Activated naive CD4-positive, alpha-beta T cell treated with anti-CD3 and anti-CD28 coated beads, Interleukin-2, amount 50 U/mL, for 16 hours (primary cell): ENCODE measurements at regions not wholly inside any gene's neighbourhood (a gene's known extent, or its start where the extent isn't known, plus 50 kb on each side); places are given as distances from the start of the nearest gene placed in this dataset.
"Not testable (repeated sequence)": the region's sequence is repeated elsewhere in the genome, so short reads cannot be mapped to it uniquely, and the experiment has no call there.

Experiments used
- DNase-seq: peaks from one replicate; pipeline ENCODE4 v3.0.0-alpha.2; 2020

DNA sequence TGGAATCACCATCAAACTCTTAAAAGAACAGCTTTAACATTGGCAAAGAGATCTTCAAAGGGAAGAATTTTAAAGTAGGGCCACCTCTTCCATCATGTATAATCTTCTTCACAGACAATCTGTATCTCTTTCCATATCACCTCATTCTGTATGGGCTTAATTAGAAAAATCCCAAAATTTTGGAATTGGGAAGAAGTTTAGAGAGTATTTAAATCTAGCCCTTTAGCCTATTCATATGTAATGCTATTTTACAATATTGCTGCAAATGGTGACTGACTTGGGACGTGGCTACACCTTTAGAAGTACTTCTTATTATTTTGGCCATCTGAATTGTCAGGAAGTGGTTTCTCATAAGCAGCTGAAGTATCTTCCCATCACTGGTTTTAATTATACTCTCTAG lies 474.3 kb downstream of the RFPL4B start:
- no peak for DNase-seq

DNA sequence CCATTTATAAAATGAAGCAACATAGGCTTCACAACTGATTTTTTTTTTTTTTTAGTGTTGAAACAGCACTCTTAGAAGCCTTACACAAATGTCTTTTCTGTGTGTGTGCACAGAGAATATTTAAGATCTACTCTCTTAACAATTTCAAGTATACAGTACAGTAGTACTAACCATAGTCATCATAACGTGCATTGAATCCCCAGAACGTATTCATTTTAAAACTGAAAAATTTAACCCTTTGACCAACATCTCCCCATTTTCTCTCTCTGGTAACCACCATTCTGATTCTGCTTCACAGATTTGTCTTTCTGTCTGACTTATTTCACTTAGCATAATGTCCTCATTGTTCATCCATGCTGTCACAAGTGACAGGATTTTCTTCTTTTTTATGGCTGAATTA lies 475.6 kb downstream of the RFPL4B start:
- DNase-seq, result no peak

DNA sequence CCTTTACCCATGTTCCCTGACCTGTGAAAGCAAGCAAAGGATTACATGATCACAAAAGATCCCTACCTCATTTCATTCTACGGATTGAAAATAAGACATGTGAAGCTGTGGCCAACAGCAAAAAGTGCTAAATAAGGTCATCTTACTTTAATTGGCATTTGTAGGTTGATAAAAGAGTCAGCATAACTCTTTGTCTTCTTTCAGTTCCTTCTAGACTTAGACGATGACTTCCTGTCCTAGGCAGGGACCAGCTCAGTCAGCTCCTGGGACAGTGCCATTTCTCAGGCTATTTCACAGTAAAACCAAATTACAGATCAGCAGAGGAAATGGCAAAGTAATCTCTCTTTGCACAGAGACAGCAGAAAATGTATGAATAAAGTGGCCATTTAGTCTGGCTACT lies 480.7 kb downstream of the RFPL4B start:
- no peak for DNase-seq

DNA sequence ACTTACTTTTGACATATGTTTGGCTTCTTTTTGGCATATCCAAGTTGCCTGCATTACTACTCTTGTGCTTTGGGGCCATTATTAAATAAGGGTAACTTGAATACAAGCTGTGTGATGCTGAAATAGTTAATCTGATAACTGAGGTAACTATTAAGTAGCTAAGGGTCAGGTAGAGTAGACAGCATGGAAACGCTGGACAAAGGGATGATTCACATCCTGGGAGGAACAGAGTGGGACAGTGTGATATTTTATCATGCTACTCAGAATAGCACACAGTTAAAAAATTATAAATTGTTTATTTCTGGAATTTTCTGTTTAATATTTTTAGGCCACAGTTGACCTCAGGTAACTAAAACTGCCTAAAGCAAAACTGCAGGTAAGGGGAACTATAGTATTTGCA lies 483.9 kb downstream of the RFPL4B start:
- DNase-seq, result no peak

- no peak for DNase-seq
These were observed 486.5 kb downstream of the RFPL4B start for GRCh38 chr6:112833581-112834131.

DNA sequence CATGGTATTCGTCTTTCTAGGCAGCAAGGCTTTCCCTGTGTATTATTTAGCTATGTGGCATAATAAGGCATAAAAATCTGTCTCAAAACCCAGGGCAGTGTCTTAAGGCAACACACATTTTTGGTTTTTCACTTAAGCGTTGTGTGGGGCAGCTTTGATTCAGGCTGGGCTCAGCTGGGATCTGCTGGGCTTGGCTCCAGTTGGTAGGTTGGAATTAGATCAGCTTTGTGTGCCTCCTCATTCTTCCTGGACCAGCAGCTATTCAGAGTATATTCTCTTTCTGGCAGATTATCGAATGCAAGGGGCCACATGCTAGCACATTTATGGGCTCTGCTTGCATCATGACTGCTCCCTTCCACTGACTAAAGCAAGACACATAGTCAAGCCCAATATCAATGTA lies 487.9 kb downstream of the RFPL4B start:
- DNase-seq, result no peak

DNA sequence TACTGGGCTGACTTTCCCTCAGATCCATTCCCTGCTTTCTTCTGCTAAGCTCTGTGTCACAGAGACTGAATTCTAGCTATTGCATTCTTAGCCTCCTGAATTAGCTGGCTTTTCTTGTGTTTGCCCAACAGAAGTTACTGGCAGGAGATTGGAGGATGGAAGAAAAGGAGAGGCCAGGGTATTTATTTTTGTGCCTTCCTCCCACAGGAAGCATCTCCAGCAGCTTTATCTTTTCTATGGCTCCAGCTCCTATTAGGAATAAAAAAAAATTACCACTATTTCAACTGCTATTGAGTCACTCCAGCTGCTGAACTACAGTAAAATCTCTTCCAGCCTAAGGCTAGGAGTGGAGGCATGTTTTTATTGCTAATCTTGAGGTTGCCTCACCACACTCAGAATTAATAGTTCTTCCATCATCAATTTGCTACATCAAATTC lies 492.4 kb downstream of the RFPL4B start:
- DNase-seq, result no peak

DNA sequence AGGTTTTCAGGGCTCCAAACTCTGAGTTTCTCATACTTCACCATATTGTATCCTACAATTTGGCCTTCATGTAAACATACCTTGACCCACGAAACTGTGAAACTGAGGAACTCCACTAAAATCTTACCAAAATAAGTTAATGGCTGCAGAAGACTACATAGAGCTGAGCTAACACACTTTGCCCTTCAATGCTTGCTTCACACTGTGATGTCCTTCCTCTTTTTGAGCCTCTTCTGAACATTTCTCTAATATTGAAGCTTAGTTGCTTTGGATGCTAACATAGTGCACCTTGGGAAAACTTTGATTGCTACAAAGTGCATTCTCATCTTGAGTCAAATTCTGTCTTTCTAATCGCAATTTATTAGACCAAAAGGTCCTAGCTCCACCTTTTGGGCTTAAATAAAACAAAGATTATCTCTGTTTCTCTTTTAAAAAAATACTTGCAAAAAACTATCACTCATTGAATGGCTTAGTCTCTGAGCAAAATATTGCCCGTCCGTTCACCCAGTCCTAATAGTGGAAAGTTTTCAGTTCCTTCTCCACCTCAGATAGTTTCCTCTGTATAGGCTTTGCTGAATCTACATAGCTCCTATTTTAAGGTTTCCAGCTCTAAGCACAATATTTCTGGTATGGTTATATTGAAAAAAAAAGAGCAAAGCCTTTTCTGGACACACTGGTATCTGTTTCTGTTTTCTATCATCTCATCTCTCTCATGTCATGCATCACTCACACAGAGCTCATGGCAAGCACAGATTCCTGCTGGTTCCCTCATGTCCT lies 494.6 kb downstream of the RFPL4B start:
- no peak for DNase-seq

GRCh38 chr6:112842330-112842685 lies 495.2 kb downstream of the RFPL4B start:
- DNase-seq, result no peak

GRCh38 chr6:112846681-112847080 lies 499.6 kb downstream of the RFPL4B start:
- DNase-seq, result no peak

DNA sequence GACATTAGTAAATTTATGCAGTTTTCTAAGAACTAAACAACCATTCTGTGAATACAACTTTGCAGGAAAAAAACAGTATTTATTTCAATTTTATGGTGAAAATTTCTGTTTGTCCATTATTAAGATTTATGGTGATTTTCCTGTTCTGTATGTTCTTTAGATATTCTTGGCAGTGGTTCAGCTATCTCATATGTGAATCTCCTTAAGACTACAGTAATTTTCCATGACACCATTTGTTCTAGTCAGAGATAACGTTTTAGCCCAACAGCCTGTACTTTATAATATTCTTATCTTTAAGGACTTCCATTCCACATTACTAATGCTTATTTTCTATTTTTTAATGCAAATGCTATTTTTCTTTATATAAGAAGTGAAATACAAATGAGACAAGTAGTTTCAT lies 504.0 kb downstream of the RFPL4B start:
- no peak for DNase-seq

DNA sequence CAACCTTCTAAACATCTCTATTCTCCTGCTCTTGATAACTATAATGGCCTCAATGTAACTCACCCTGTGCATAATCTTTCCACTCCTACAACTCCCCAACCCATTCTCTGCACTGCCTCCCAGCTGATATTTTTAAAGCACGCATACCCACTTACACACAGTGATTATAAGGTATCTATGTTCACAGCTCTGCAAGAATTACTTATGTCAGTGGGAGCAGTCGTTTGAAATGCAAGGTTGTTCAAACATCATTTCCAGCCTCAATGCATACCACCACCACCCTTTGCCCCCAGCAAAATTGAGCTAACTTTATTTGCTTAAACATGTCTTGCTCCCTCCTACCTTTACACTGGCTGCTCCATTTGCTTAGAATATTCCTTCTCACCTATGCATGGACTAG lies 506.0 kb downstream of the RFPL4B start:
- no peak for DNase-seq

DNA sequence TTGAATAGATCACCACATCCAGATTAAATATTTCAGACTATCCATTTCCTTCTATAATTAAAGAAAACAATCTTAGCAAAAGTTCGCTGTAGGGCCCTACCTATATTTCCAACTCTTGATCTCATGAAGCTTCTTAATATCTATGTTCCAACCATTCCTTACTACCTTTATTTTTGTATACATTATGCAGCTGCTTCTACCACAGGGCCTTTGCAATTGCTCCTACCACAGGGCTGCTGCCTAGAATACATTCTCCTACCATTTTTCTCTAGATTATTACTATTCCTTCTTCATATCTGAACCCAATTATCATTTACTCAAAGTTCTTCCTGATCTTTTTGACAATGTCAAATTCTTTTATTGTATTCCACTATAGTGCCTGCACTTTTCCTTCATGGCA lies 516.6 kb downstream of the RFPL4B start:
- DNase-seq, result no peak

- DNase-seq, result no peak
These were observed 518.0 kb downstream of the RFPL4B start for GRCh38 chr6:112865131-112865530.

DNA sequence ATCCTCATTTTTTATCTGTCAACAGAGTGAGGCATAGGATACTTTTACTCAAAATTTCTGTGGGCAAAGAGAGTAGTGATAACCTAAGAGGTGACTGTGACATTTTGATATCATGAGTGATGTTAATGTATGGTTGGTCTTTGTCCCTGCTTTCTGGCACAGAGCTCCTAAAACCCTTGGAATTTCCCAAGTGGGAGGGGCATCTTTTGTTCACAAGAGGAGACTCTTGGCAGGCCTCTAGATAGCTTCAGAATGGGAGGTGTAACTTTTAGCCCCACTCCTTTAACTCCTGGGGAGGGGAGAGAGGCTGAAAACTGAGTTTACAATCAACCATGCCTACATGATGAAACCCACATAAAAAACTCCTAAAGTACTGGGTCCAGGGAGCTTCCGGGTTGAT lies 527.8 kb downstream of the RFPL4B start:
- DNase-seq, result no peak

DNA sequence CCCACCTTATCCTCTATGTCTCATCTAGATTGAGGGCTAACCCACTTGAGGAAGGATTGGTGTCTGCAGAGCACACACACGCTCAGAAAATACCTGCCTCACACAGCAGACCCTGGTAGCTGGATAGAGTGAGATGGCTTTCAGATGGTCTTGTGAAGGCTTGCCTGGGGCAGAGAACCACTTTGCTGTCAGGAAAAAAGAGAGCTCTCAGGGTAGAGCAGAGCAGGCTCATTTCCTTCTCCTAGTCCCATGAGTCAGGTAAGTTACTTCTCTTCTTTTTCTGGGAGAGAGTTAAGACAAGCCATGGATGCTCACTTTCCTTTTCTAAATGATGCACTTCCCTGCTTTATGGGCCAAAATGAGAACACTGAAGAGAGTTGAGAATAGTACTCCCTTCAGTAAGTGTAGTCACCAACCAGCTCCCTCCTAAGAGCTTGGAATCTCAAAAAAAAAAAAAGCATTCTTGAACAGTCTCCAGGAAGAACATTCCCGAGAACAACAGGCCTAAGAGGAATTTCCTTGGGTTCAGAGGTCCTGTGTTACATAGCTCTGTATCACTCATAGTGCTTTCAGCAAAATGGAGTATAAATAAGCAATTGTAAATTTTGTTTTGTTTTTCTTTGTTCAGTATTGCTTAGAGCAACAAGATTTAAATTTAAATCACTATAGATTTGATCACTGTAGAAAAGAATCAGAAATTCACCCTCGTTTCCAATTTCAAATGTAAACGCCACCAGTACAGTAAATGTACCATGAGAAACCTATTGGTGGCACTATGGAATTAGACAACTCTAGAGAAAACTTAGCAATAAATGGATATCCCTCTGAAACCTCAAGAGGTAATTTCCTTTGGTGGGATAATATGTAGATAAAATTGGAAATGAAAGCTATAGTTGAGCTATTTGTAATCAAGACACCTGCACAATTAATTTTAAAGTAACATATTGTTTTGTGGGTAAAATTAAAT lies 530.3 kb downstream of the RFPL4B start:
- DNase-seq, result no peak

DNA sequence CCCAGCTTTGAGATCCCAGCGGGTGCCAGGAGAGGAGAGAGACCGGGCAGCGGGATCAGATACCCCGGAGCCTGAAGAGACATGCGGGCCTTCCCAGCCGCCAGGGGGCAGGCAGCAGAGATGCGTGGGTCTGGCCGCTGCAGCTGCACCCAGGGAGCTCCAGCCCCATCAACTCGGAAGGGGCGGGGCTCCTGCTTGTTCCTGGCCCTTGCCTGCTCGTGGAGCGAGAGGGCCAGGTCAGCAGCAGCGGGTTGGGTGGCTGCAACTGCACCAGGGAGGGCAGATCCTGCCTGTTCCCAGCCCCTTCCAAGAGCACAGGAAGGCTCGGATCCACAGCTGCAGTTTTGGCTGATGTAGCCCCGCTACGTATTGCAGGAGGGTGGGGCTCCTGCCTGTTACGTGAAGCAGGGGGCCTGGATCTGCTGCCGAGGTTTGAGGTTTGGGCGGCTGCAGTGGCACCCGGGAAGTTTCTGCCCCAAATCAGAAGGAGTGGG lies 532.8 kb downstream of the RFPL4B start:
- peak; percentile 12 for DNase-seq

DNA sequence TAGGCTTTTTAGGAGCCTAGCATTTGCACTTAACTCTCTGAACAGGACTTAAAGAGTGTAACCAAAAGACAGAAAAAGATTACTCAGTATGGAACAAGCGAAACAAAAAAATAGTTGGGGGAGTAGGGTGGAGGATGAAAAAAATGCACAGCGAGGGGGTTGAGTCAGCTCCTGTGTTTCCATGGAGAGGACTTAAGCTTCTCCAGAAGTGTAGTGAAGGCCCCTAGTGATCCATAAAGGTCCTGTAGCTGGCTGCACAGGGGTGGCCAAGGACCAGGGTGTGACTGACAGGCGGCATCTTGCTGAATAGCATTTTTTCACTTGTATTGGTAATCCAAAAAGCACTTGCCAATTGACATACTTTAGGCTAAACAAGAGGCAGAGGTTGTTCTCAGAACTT lies 533.9 kb downstream of the RFPL4B start:
- DNase-seq, result no peak

DNA sequence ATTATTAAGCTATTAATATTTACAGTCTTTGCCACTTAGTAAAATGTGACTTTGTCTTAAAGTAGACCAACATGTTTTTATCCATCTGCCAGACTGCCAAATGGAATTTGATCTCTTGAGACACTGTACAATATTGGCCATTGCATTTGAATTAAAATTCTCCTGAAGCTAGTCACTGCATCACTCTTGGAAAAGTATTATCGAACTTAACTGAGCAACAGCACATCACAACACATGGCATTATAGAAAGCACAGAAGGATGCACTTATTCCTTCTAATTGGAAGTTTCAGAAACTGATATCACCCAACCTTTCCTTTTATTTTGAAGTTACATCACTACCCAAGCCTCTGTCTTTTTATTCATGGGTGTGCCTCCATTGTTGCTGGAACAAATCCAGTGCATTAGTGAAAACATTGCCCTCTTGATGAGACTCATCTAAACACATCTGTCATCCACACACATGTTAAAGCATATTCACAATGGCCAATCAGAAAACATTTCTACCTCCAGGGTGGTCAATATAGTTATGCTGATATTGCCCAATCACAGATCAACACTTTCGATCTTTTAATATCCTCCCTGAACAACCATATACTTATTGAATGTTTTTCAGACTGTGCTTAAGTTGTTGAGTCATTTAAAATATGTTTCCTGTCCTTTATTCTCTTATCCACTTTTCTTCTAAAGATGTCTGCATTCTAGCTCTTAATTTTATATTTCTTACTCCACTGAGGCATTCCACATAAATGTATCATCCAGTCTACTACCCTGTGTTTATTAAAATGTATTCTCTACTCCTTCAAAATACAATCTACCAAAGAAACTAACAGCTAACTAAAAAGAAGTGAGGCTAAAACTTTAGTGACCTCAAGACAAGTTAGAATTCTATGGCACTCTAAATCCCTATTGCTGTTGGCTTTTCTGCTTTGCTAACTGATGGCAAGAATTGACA lies 535.0 kb downstream of the RFPL4B start:
- DNase-seq, result no peak

- no peak for DNase-seq
These were observed 536.0 kb downstream of the RFPL4B start for GRCh38 chr6:112883095-112883494.

DNA sequence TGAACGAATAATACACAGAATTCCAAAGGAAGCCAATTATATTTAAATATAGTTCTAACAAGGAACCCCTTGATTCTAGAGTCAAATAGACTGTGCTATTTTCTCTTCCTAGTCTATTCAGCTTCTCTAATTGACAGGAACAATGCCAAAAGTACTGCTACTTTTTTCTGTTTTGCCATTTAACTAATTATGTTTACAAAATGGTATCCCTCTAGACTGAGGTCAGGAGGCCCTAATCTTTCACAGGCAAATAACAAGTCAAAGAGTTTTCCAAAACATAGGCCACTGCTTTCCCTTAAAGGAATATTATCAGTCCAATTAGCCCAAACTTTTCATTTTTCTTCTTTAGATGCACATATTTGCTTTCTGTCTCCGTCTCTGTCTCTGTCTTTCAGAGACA lies 539.3 kb downstream of the RFPL4B start:
- no peak for DNase-seq

- DNase-seq, result not testable (repeated sequence)
These were observed 540.3 kb downstream of the RFPL4B start for GRCh38 chr6:112887424-112887823.
